Common myeloid progenitor, CD34-positive (primary cell): ENCODE measurements at regions not wholly inside any gene's neighbourhood (a gene's known extent, or its start where the extent isn't known, plus 50 kb on each side); places are given as distances from the start of the nearest gene placed in this dataset.

Experiments
- CTCF ChIA-PET: fragments of 350-600 bp; sonication (Branson Sonifier 250); formaldehyde crosslinking; loops from one replicate; lab custom pipeline; 2021; ENCODE audit warnings: antibody characterized with exemption; lab: Charles Lee
- POLR2A ChIA-PET: fragments of 350-600 bp; sonication (Branson Sonifier 250); formaldehyde crosslinking; loops from one replicate; lab custom pipeline; 2021; ENCODE audit warnings: antibody characterized with exemption; lab: Charles Lee
- DNase-seq, 3 donors: peaks; one replicate each; pipeline versions ENCODE4 v3.0.0 to v3.0.0-alpha.2; 2013
- H3K27ac ChIP-seq, 2 experiments: 1 replicate in 1 of 2; 2 replicates in 1 of 2; pipeline ENCODE4 v1.7.0; 2013; ENCODE audit warnings: inconsistent platforms in 2 of 2, low read length in 2 of 2, mild to moderate bottlenecking in 2 of 2, low read depth in 1 of 2, moderate library complexity in 1 of 2; ENCODE audit not compliant: severe bottlenecking in 2 of 2, insufficient read depth in 1 of 2, poor library complexity in 1 of 2
- H3K27me3 ChIP-seq, 5 experiments: replicated peaks in 2 of 5; 1 replicate in 3 of 5; 2 replicates in 2 of 5; pipeline versions ENCODE4 v1.6.1 to v1.7.0; 2013; ENCODE audit warnings: low read length in 4 of 5, mild to moderate bottlenecking in 2 of 5, moderate library complexity in 2 of 5, inconsistent platforms in 1 of 5; ENCODE audit not compliant: insufficient read depth in 5 of 5, control insufficient read depth in 4 of 5
- H3K36me3 ChIP-seq, 4 experiments: 1 replicate in 2 of 4; 2 replicates in 2 of 4; pipeline versions ENCODE4 v1.6.1 to v1.7.0; 2013; ENCODE audit warnings: low read length in 3 of 4, control low read depth in 1 of 4, mild to moderate bottlenecking in 1 of 4; ENCODE audit not compliant: control insufficient read depth in 4 of 4, insufficient read depth in 4 of 4
- H3K4me1 ChIP-seq, 4 experiments: 1 replicate in 3 of 4; 2 replicates in 1 of 4; pipeline versions ENCODE4 v1.6.1 to v1.7.1; 2013; ENCODE audit warnings: low read length in 3 of 4, mild to moderate bottlenecking in 3 of 4, control low read depth in 1 of 4, inconsistent platforms in 1 of 4, moderate library complexity in 1 of 4; ENCODE audit not compliant: control insufficient read depth in 4 of 4, insufficient read depth in 4 of 4; ENCODE audit errors: control extremely low read depth in 1 of 4
- H3K4me3 ChIP-seq, 7 experiments: 1 replicate in 4 of 7; 2 replicates in 3 of 7; pipeline versions ENCODE4 v1.5.1 to v1.7.0; 2013; ENCODE audit warnings: mild to moderate bottlenecking in 7 of 7, low read length in 6 of 7, moderate library complexity in 6 of 7, inconsistent platforms in 2 of 7, low read depth in 2 of 7, control low read depth in 1 of 7; ENCODE audit not compliant: insufficient read depth in 4 of 7, control insufficient read depth in 1 of 7; ENCODE audit errors: extremely low read depth in 1 of 7
- H3K9me3 ChIP-seq, 5 experiments: 1 replicate in 4 of 5; 2 replicates in 1 of 5; pipeline versions ENCODE4 v1.6.1 to v1.7.1; 2013; ENCODE audit warnings: low read length in 4 of 5, mild to moderate bottlenecking in 2 of 5, inconsistent platforms in 1 of 5, low read depth in 1 of 5, moderate library complexity in 1 of 5; ENCODE audit not compliant: control insufficient read depth in 4 of 5, insufficient read depth in 2 of 5; ENCODE audit errors: control extremely low read depth in 1 of 5
- WGBS: methylation state at CpG from one replicate; pipeline ENCODE4 v1.1.5; 2013; ENCODE audit not compliant: insufficient coverage; 5-methylcytosine and 5-hydroxymethylcytosine counted together

GRCh38 chr3:88810455-88810854, 297.0 kb upstream of the EPHA3 start:
- H3K27ac ChIP-seq: no peak overlapping the region
- 79% methylated on average over 3 of the region's 4 CpGs for WGBS
- DNase-seq: no peak

GRCh38 chr3:88811096-88811495, 296.3 kb upstream of the EPHA3 start:
- ChIA-PET POLR2A (no interaction called here), CTCF (no interaction called here)

More at GRCh38 chr3:88810455-88810854, 297.0 kb upstream of the EPHA3 start:
- H3K4me1 ChIP-seq: no peaks in the 10 kb centered on the region
- no peaks in the 10 kb centered on the region for H3K9me3 ChIP-seq
- no peaks in the 10 kb centered on the region for H3K36me3 ChIP-seq
- POLR2A ChIA-PET: no interaction called here
- H3K27me3 ChIP-seq: no peaks in the 10 kb centered on the region
- CTCF ChIA-PET: no interaction called here
- no peak overlapping the region for H3K4me3 ChIP-seq

GRCh38 chr3:88812576-88812975, 294.8 kb upstream of the EPHA3 start:
- Histone ChIP-seq H3K27ac (no peak overlapping the region), H3K4me3 (no peak overlapping the region), H3K36me3 (no peaks in the 10 kb centered on the region), H3K9me3 (no peaks in the 10 kb centered on the region), H3K4me1 (no peaks in the 10 kb centered on the region), H3K27me3 (no peaks in the 10 kb centered on the region)
- DNase-seq: no peak
- CTCF ChIA-PET: no interaction called here
- no CpG with 5 or more reads among the region's 5 CpGs for WGBS
- POLR2A ChIA-PET: no interaction called here

More at GRCh38 chr3:88811096-88811495, 296.3 kb upstream of the EPHA3 start:
- Histone ChIP-seq H3K9me3 (no peaks in the 10 kb centered on the region), H3K4me3 (no peak overlapping the region), H3K4me1 (no peaks in the 10 kb centered on the region), H3K27ac (no peak overlapping the region), H3K27me3 (no peaks in the 10 kb centered on the region), H3K36me3 (no peaks in the 10 kb centered on the region)
- WGBS: 100% methylated on average over 3 of the region's 3 CpGs
- DNase-seq: no peak

GRCh38 chr3:88816445-88816844, 291.0 kb upstream of the EPHA3 start:
- CTCF ChIA-PET: no interaction called here
- POLR2A ChIA-PET: no interaction called here

GRCh38 chr3:88824666-88825564, 282.5 kb upstream of the EPHA3 start:
- WGBS: 94% methylated on average over 4 of the region's 5 CpGs
- ChIA-PET CTCF (no interaction called here), POLR2A (no interaction called here)

More at GRCh38 chr3:88816445-88816844, 291.0 kb upstream of the EPHA3 start:
- no peak overlapping the region for H3K27ac ChIP-seq
- H3K36me3 ChIP-seq: no peaks in the 10 kb centered on the region
- no peak for DNase-seq
- H3K27me3 ChIP-seq: no peaks in the 10 kb centered on the region
- no peak overlapping the region for H3K4me3 ChIP-seq
- no peaks in the 10 kb centered on the region for H3K4me1 ChIP-seq
- 92% methylated on average over 3 of the region's 4 CpGs for WGBS
- no peaks in the 10 kb centered on the region for H3K9me3 ChIP-seq

GRCh38 chr3:88828466-88828865, 279.0 kb upstream of the EPHA3 start:
- DNase-seq: no peak
- CTCF ChIA-PET: no interaction called here
- WGBS: no CpG with 5 or more reads among the region's 2 CpGs

More at GRCh38 chr3:88824666-88825564, 282.5 kb upstream of the EPHA3 start:
- Histone ChIP-seq H3K4me3 (no peak overlapping the region), H3K9me3 (no peaks in the 10 kb centered on the region), H3K27me3 (no peaks in the 10 kb centered on the region), H3K4me1 (no peaks in the 10 kb centered on the region), H3K27ac (no peak overlapping the region), H3K36me3 (no peaks in the 10 kb centered on the region)
- no peak for DNase-seq

GRCh38 chr3:88852606-88853005, 254.8 kb upstream of the EPHA3 start:
- Histone ChIP-seq H3K27me3 (no peaks in the 10 kb centered on the region), H3K4me3 (no peak overlapping the region), H3K27ac (no peak overlapping the region), H3K4me1 (no peaks in the 10 kb centered on the region), H3K9me3 (peaks cover 0 to 1% (median 0%) of the 10 kb centered on the region in 5 experiments), H3K36me3 (no peaks in the 10 kb centered on the region)
- CTCF ChIA-PET: no interaction called here
- no peak for DNase-seq
- POLR2A ChIA-PET: no interaction called here
- no CpG with 5 or more reads among the region's 2 CpGs for WGBS

More at GRCh38 chr3:88828466-88828865, 279.0 kb upstream of the EPHA3 start:
- no peaks in the 10 kb centered on the region for H3K36me3 ChIP-seq
- no peaks in the 10 kb centered on the region for H3K9me3 ChIP-seq
- POLR2A ChIA-PET: no interaction called here
- no peak overlapping the region for H3K27ac ChIP-seq
- no peaks in the 10 kb centered on the region for H3K4me1 ChIP-seq
- no peak overlapping the region for H3K4me3 ChIP-seq
- H3K27me3 ChIP-seq: no peaks in the 10 kb centered on the region
